ENCODE measurements at regions not wholly inside any gene's neighbourhood (a gene's known extent, or its start where the extent isn't known, plus 50 kb on each side); places are given as distances from the start of the nearest gene placed in this dataset.
A peak's percentile ranks its signal among the peaks of the same experiment; 100 is the strongest.

DNA sequence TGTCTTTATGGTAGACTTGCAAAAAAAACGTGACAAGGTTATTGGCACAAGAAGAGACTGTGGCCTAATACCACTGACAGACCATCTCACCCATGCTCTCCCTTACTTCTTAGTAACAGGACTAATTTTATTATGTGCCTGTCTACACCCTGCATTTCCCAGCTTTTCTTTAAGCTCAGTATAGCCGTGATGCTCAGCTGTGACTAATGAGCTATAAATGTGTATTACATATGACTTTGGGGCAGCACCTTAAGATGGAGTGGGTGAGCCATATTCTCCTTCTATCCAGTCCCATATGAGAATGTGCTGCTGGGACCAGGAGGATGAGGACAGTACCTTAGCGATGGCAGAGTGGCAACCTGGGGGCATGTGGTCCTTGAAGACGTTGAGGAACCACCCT is 293.5 kb downstream of the RNF144A start:
- DNase-seq (ENCODE audit: low spot score): no peak

DNA sequence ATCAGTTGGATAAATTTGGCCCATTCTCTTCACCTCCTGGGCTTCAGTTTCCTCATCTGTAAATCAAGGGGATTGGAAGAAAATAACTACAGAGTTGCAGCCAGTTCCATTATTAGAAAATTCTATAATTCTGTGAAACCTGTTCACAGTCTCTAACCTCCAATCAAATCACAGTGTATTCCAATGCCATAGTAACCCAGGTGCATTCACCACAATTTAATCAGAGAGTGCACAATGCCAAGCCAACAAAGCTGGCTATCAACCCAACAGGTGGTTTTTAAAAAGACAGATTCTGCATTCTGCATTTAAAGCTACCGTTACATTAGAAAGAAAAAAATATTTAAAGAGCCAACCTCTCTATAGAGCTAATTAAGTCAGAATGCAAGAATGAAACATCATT is 308.6 kb downstream of the RNF144A start:
- DNase-seq (ENCODE audit: low spot score): no peak

DNA sequence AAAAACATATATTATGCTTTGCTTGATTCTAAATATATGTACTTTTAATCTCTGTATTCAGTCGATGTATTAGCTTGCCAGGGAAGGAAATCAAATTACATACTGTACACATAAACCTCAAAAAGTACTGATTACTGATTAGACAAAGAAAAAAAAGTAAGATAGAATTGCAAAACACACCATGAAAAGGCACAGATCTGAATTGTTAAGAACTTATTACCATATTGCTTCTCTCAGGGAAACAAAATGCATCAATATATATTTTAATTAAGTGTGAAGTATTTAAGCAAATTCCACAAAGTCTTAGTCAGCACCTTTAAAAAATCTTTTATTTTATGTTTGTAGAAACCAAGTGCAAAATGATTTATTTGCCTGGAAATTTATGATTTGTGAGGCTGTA is 309.3 kb downstream of the RNF144A start:
- DNase-seq (ENCODE audit: low spot score): no peak

DNA sequence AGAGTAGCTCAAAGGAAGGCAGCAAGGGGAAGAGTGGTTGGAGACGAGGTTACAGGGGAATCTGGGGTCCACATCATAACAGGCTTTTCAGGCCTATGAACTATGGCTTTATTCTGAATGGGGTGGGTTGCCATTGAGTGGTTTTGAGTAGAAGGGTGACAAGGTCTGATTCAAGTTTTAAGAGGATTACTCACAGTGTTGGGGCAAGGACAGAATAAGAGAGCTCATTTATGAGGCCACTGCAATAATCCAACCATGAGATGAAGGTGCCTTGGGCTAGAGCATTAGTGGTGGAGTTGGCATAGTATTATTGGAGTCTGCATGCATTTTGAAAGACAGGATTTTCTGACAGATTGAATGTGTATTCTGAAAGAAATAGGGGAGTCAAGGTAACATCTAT is 315.9 kb downstream of the RNF144A start:
- DNase-seq (ENCODE audit: low spot score): peak; percentile 81

DNA sequence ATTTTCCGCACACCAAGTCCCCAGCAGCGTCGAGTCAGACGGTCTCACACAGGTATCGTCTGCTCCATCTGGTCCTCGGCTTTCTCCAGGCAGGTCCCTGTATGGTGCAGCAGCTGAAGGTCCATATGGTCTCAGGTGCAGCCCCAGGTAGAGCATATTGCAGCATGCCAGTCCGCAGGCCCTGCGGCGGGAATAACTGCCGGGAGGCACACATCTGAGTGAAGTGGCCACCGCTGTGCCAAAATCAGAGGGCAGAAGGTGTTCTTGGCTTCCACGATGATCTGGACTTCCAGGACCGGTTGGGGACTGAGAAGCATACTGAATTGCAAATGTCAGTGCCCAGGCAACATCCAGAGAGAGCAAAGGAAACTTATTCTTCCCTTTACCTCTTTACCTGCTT is 320.3 kb downstream of the RNF144A start:
- DNase-seq (ENCODE audit: low spot score): no peak

DNA sequence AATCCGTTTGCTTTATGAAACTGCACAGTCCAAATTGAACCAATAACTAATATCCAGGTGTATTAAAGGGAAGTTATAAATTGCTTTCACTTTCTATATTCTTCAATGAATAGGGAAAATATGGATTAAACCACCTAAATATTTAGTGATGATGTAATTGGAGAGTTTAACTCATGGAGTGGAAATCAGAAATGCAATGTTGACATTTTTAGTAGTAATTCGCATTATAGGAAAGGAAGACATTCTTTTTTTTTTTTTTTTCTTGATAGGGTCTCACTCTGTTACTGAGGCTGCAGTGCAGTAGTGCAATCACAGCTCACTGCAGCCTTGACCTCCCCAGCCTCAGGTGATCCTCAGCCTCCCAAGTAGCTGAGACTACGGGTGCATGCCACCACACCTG is 321.9 kb downstream of the RNF144A start:
- DNase-seq (ENCODE audit: low spot score): no peak

DNA sequence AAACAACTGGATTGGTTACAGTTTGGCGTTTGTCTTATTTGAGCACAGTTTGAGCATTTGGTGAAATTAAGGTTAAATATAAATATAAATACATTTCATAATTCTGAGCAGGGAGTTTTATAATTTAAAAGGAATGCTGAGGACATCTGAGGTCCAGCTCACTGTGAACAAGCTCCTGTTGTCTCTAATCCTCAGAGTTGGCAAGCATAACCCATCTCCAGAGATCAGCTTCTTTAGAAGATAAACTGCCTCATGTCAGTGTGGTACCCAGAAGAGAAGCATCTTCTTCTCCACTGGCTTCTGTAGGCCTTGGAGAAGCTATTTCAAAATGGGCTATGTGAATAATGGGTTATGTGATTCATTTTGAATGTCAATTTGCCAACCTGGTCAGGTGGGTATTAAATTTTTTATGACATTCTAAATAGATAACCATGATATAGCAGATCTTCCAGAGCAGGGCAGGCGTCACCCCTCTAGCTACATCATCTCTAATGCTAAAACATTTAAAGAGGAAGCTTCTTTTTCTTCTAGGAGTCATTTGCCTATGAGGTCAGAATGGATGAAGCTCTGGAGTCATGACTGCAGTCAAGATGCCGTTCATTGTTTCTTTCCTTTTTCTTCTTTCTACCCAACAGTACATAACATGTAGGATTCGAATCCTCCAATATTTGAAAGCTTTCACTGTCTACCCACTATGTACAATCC is 324.0 kb downstream of the RNF144A start:
- DNase-seq (ENCODE audit: low spot score): no peak

DNA sequence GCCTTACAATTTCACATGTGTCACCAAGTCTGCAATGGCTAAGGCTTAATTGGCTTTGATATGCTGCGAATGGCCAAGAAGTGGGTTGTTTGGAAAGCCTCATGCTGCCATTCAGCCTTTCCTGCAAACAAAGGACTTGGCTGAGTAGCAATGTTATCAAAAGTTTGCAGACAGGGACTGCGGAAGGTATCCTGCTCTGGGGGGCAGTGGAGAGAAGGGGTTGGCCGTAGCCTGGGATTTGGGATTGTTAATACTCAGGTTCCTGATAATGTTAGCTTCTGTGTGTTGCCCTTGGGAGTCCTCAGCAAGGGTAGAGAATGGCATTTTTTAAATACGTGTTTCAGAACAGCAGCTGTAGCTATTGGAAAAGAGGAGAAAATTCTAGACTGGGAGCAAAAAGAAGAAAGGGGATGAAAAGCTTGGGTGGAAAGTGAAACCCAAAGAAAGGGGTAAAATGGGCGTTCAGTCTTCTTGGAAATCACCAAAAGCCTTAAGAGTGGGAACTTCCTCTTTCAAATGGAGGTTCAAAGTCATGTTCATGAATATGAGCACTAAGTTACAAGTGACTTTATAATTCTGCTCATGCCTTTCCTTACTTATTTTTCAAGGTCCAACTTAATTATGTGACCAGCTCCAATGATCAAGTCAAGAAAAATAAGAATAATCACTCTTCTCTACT is 325.1 kb downstream of the RNF144A start:
- DNase-seq (ENCODE audit: low spot score): no peak

DNA sequence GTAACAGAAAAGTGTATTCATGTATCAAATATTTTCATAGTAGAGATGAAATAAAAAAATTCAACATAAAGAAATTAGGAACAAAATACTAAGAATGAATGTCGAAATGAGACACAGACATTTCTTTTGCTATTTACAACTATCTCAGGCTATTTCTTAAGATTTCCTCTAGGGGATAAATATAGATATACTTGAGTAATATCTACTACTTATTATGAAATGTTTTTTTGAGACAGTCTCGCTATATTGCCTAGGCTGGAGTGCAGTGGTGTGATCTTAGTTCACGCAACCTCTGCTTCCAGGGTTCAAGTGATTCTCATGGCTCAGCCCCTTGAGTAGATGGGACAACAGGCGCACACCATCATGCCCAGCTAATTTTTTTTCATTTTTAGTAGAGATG is 326.1 kb downstream of the RNF144A start:
- no peak for DNase-seq (ENCODE audit: low spot score)

DNA sequence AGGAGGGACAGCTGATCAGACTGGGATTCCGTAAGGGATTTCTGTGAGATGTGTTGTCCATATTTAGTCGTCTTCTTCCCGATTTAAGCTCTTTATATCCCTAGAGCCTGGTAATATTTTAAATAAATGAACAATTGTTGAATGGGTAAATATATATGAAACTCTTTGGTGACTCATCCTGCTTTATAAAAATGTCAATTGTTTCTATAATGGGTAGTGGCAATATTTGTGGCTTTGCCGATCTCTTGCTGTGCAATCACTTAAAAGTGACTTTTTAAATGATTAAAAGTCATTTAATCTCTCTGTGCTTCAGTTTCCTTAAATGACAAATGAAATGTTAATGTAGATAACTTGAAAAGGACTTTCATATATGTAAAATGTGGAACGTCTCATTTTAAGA is 339.2 kb downstream of the RNF144A start:
- peak; percentile 42 for DNase-seq (ENCODE audit: low spot score)

DNA sequence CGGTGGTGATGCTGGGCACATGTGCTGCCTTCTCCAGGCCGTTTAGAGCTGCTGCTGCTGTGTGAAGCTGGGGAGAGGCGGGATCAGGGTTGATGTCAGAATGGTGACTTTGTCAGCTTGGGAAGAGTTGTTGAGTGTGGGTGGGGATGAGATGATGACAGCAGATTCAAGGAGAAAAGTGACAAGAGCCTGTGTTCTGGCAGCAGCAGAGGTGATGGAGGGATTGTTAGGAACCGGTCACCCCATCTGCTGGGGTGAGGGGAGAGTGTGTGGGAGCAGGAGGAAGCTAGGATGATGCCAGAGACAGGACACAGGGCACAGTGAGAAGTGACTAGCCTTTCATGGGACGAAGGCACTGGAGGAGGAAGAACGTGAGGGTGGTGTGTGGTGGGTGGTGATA is 345.5 kb downstream of the RNF144A start:
- no peak for DNase-seq (ENCODE audit: low spot score)

DNA sequence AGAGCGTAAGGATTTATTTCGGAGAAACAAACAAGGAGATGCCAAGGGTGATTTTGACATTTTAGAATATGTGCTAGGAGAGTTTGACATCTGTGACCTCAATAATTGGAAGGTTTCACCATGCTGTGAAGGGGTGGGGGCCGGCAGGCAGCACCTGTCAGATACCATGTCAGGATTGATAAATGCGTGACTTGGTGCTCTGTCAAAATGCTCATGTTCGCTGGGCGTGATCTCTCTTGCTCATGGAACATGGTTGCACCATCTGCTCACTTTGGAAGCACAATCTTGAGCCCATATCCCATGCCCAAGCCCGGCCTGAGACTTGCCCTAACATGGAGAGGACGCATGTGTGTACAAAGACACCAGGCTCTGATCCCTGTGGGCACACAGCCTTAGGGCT is 347.6 kb downstream of the RNF144A start:
- DNase-seq (ENCODE audit: low spot score): no peak

DNA sequence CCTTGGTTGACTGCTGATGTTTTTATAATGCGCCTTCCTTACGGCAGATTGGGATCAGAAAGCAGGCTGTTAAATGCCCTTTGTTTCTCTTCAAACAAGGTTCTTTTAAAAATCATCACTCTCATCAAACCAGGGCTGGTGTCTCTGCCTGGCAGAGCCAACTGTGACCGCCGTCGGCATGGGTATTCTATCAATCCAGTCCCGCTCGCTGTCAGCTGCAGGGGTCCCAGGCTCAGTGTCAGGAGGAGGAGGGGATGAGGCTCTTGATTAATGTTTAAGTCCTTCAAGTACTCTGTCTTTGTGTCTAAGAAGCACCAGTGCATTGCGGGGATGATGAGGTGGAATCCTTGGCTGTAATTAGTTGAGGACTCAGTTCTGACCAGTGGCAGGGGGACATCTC is 348.1 kb downstream of the RNF144A start:
- DNase-seq (ENCODE audit: low spot score): no peak

DNA sequence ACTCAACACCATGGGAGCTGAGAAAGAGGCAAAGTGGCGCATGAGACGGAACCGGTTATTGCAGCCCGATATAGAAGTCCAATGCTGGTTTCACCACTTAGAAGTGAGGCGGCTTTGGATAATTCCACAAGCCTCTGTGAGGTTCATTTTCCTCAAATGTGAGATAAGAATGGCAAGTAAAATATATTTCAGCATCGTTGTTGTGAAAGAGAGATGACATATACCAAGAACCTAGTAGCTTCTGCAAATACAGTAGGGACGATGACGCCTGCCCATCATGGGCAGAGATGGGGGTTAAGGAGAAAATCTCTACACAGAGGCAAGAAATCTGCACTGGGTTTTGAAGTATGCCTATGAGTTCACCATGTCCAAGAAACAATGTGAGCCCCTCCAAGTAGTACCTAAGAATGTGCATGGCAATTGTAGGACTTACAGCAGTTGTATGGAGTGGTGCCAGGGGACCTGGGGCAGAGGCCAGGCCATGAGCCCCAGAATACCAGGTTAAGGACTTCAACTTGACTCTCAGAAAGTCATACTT is 352.0 kb downstream of the RNF144A start:
- DNase-seq (ENCODE audit: low spot score): no peak

DNA sequence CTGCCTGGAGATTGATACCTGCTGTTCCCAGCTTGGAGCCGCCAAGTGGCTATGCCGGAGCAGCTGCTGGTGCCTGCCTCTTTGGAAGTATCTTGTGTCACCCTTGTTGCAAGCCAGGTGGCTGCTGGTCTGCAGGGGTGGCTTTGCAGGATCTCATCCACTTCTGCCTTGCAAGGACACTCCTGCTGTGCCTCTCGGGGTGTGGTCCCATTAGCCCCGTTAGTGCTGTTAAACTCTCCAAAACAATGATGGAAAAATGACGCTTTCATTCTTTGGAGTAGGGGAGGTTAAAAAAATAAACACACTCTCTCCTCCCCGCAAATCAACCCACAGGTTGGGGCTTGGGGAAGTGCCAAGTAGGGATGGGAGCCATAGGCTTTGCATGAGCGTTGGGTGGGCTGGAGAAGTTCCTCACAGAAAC is 352.8 kb downstream of the RNF144A start:
- DNase-seq (ENCODE audit: low spot score): no peak

DNA sequence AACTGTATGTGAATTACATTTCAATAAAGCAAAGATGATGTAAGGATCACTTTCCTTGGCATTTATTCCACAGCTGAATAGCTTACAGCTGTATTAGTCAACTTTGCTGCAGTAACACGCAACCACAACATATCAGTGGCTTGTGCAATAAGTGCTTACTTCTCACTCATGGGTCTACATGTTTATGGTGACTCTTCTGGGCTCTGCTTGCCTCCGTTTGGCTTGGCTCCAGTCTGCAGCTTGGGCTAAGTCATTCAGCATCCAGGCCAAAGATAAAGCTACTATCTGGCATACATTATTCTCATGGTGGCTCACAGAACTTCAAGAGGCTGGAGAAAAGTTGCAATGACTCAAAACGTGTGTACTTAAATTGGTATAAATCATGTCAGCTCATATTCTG is 355.0 kb downstream of the RNF144A start:
- DNase-seq (ENCODE audit: low spot score): no peak

DNA sequence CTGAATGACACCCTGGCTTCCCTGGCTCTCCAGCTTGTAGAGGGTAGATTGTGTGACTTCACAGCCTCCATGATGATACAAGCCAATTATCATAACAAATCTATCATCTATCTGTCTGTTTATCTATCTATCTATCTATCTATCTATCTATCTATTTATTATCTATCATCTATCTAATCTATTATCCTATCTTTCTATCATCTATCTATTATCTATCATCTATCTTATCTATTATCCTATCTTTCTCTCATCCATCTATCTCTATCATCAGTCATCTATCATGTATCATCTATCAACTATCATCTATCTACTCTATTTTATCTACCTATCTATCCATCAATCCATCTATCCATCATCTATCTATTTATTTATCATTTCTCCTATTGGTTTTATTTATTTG is 361.8 kb downstream of the RNF144A start:
- DNase-seq (ENCODE audit: low spot score): no peak

DNA sequence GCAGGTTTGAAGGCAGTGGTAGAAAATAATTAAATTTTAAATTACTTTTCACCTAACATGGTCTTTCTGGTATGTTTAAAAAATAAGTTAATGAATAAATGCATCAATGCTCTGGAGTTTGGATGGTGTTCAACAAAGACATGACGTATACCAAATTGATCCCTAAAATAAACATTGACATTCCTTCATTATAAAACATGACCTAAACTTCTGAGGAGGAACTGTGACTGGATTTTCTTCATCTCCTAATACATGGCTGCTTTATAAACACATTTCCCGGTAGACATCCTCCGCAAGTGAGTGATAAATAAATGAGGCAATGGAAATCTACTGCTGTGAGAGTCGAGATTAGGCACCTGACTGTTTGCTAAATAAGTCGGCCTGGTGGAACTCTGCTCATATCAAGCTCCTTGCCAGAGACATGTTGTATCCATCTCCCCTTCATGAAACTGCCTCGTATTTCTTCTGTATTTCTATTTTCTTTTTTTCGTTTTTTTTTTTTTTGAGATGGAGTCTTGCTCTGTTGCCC is 362.3 kb downstream of the RNF144A start:
- no peak for DNase-seq (ENCODE audit: low spot score)

DNA sequence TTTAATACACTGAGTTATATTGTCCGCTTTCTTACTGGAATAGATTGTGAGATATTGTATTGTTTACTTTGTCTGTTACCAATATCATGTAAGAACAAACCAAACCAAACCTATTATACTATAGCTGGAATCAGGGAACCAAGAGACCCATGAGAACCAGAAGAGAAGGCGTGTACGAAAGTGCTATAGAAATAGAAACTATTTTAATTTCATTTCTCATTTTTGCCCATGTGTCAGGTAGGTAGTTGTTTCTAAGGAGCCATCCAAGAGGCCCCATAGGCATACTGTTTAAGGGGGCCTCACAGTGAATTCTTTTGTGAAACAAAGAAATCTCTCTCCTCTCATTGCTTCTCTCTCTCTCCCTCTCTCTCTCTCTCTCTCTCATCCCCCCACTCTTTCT is 363.6 kb downstream of the RNF144A start:
- DNase-seq (ENCODE audit: low spot score): no peak

DNA sequence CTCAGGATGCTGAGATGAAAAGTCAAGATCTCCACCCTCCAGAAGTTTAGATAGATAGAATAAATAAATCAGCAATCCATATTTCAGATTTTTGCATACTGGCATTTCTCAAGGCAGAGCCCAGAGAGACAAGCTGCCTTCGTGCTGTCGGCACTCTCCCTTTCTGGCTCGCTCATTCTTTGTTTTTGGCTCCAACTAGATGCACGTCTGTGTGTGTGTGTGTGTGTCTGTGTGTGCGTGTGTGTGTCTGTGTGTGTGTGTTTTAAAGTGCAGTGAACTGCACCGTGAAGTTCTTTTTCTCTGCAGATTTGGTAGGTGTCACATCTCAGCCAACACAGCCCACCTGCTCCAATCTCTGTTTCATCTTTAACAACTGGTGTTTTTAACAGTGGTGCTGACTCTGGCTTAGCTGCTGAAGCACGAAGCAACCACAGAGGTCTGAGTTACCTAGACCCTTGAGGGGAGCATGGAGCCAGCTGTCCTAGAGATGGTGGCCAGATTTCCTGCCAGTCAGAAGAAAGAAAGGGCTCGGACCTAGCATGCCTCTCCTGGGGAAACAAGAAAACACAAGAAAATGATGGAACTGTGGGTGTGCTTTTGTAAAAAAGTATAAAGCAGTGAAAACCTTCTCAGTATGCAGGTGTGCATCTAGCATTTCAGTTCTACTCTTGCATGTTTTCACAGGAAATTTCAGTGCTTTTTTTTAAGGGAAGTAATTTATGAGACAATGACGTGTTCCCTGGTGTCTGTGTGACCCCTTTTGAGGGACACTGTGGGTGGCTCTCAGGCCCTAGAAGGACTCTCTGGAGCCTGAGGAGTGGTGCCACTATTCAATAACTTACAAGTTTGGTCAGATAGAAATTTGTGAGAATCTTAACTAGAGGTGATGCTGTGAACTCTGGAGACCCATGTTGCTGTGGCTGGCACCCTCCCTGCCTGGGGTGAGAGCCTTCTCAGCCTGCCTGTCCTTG is 364.3 kb downstream of the RNF144A start:
- no peak for DNase-seq (ENCODE audit: low spot score)

DNA sequence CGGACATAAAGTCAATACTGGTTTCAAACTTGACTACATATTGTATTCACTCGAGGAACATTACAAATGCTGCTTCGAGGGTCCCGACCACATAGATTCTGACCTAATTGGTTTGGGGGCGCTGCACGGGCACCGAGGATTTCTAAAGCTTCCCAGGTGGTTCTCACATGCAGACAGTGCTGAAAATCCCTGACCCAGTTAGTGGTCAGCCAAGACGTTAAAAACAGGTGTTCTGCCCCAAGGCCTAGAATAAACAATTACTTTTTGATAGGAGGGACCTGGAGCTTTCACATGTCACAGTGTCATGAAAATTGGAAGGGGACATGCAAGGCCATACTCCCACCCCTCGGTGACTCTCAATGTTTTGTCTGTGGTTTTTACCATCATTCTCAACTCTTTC is 368.9 kb downstream of the RNF144A start:
- no peak for DNase-seq (ENCODE audit: low spot score)

DNA sequence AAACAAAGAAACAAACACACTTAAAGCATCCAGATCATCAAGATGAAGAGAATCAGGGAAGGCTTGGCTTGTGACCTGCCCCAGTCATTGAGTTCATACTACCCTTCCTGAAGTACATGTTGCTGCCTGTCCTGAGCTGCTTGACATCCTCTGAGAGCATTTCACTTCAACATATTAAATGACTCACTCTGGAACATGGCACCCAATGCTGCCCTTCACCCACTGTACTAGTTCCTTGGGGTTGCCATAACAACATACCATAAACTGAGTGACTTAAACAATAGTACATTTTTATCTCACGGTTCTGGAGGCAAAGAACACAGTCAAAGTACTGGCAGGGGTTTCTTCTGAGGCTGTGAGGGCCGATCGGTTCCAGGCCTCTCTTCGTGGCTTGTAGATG is 371.3 kb downstream of the RNF144A start:
- peak; percentile 4 for DNase-seq (ENCODE audit: low spot score)

Measured in COLO829 (cell line).